Endothelial cell of hepatic sinusoid (primary cell): ENCODE measurements at regions not wholly inside any gene's neighbourhood (a gene's known extent, or its start where the extent isn't known, plus 50 kb on each side); places are given as distances from the start of the nearest gene placed in this dataset.
"Not testable (repeated sequence)": the region's sequence is repeated elsewhere in the genome, so short reads cannot be mapped to it uniquely, and the experiment has no call there.

Experiments
- in situ Hi-C: cut with HindIII; loops from 2 replicates; pipeline ENCODE4 v1.10.0; 2017; ENCODE audit warnings: low sequenced_read_pairs

- in situ Hi-C loops: no loop called here
Measured at GRCh38 chr9:103068753-103069152, 73.6 kb downstream of the CYLC2 start.

GRCh38 chr9:103078581-103078980 is 83.4 kb downstream of the CYLC2 start:
- in situ Hi-C loops: no loop called here

- in situ Hi-C loops: no loop called here
Measured at GRCh38 chr9:103082494-103082893, 87.4 kb downstream of the CYLC2 start.

- in situ Hi-C loops: no loop called here
Measured at GRCh38 chr9:103089357-103089756, 94.2 kb downstream of the CYLC2 start.

- in situ Hi-C loops: no loop called here
Measured at GRCh38 chr9:103104101-103104500, 109.0 kb downstream of the CYLC2 start.

- in situ Hi-C loops: no loop called here
Measured at GRCh38 chr9:103116246-103116645, 121.1 kb downstream of the CYLC2 start.

- in situ Hi-C loops: no loop called here
Measured at GRCh38 chr9:103126494-103126893, 131.4 kb downstream of the CYLC2 start.

GRCh38 chr9:103139891-103140290 is 144.8 kb downstream of the CYLC2 start:
- in situ Hi-C loops: no loop called here

- in situ Hi-C loops: no loop called here
Measured at GRCh38 chr9:103152473-103152872, 157.3 kb downstream of the CYLC2 start.

GRCh38 chr9:103167530-103167929 is 172.4 kb downstream of the CYLC2 start:
- in situ Hi-C loops: no loop called here

GRCh38 chr9:103168254-103168653 is 173.1 kb downstream of the CYLC2 start:
- in situ Hi-C loops: no loop called here

- in situ Hi-C loops: no loop called here
Measured at GRCh38 chr9:103169798-103170197, 174.7 kb downstream of the CYLC2 start.

GRCh38 chr9:103183701-103184171 is 188.6 kb downstream of the CYLC2 start:
- in situ Hi-C loops: no loop called here

- in situ Hi-C loops: no loop called here
Measured at GRCh38 chr9:103186959-103187358, 191.8 kb downstream of the CYLC2 start.

- in situ Hi-C loops: no loop called here
Measured at GRCh38 chr9:103188781-103189350, 193.7 kb downstream of the CYLC2 start.

GRCh38 chr9:103193992-103194391 is 198.9 kb downstream of the CYLC2 start:
- in situ Hi-C loops: no loop called here

- in situ Hi-C loops: no loop called here
Measured at GRCh38 chr9:103203172-103203571, 208.0 kb downstream of the CYLC2 start.

GRCh38 chr9:103205881-103206585 is 210.9 kb downstream of the CYLC2 start:
- in situ Hi-C loops: not testable (repeated sequence)

GRCh38 chr9:103210607-103211006 is 215.5 kb downstream of the CYLC2 start:
- in situ Hi-C loops: no loop called here

GRCh38 chr9:103215197-103215596 is 220.1 kb downstream of the CYLC2 start:
- in situ Hi-C loops: no loop called here

- in situ Hi-C loops: no loop called here
Measured at GRCh38 chr9:103225702-103226646, 230.8 kb downstream of the CYLC2 start.

GRCh38 chr9:103226647-103227013 is 231.5 kb downstream of the CYLC2 start:
- in situ Hi-C loops: no loop called here
